HT1080 (cell line): ENCODE measurements at regions not wholly inside any gene's neighbourhood (a gene's known extent, or its start where the extent isn't known, plus 50 kb on each side); places are given as distances from the start of the nearest gene placed in this dataset.

Source experiments
- DNase-seq: peaks from one replicate; pipeline ENCODE4 v3.0.0-alpha.2; 2015; ENCODE audit warnings: low read depth

DNA sequence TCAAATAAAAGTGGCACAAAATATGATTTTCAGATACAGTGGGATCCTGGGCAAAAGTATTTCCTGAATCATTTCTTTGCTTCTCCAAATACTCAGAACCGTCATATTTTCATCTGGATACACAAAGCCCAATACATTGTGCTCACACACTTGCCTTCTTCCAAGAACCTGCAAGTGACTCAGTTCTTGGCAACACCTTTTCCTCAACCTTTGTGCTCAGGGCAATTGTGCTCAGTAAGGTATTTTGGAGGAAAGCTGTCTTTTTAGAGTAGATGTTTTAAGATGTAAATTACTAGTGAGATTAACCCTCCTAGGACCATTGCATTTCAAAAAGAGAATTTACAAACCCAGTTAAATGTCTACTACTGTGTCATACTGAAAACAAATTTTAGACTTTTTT is 233.5 kb downstream of the EFNB2 start:
- DNase-seq = no peak

DNA sequence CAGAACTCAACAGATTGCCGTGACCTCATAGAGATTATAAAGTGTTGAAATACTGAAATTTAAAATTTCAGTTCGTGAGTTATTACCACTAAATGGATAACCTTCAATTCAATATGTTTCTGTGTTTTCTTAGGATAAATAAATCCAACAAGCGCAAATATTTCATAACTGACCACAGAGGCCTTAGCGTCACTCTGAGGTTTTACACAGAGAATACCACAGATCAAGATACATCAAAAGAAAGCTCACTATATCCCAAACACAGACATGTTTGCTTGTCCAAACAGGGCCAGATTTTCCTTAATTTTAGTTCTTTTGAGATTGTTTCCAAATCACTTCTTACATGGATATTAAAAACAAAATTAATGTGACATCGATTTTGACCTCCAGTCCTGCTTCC is 235.8 kb downstream of the EFNB2 start:
- DNase-seq = no peak

DNA sequence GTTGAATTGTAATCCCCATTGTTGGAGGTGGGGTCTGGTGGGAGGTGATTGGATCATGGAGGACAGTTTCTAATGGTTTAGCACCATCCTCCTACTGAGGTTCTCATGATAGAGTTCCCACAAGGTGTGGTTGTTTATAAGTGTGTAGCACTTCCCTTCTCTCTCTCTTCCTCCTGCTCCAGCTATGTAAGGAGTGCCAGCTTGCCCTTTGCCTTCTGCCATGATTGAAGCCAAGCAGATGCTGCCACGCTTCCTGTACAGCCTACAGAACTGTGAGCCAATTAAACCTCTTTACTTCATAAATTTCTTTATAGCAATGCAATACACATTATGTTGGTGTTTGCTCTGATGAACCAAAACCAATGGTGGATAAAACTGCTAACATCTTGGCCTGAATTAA is 238.2 kb downstream of the EFNB2 start:
- DNase-seq = no peak

DNA sequence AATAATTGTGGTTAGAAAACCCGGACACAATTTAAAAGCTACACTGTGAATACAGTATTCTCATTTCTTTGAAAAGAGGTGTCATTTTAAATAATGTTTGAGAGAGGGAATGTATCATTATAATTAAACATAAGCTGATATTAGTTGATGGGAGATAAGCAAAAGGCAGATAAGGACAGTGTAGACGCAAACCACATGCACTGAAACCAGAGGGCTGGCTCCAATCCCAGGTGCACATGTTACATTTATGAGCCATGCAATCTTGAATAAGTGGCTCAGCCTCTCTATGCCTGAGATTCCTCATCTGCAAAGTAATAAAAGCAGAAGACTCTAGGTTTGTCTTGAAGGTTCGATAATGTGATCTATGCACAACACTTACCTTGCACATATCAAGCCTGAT is 238.7 kb downstream of the EFNB2 start:
- no peak for DNase-seq

DNA sequence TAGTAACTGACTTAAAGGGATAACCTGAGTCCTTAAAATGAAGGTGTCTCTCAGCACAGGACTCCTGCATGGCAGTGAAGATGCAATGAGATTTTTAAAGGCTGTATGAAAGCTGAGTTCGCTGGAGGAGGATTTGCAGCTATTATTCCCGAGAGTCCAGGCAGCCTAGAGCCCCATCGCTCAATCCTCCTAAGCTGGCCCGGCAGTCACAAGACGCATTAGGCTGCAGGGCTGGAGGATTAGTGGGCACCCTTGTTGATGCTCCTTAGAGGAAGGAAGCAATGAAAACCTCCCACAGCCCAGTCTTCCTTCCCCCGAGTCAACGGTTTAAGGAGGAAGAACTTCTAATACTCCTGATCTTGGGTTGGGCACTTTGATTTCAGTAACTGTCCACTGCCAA is 239.5 kb downstream of the EFNB2 start:
- no peak for DNase-seq

DNA sequence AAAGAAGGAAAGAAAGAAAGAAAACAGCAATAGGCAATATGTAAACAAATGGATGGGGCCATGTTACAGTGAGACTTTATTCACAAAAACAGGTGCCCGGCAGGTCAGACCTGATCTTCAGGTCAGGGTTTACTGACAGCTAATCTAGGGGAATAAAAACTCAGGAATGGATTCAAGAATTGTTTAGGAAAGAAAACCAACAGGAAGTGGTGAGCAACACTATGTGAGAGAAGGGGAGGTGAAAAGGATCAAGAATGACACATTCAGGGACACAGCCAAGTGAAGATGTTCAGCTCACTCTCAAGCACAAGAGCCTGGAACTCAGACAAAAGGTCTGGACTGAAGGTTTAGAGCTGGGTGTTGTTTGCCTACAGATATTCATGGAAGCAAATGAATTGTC is 244.5 kb downstream of the EFNB2 start:
- peak; percentile 78 for DNase-seq

DNA sequence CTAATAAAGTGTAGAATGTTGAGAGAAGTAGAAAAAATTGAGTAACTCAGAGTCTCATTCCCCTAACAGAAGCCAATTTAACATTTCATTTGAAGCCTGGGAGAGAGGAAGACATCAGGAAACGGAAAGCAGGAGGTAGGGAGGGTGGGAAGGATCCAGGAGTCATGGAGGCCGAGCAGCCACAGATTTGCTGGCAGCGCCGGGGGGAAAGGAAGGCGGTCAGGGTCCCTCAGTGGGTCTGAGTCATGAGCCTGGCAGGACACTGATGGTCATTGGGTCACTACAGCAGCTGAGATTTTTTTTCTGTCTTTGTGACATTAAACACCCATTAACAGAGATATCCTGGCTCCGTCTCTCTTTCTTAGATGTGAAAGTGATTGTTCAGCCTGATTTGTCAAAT is 248.1 kb downstream of the EFNB2 start:
- no peak for DNase-seq

DNA sequence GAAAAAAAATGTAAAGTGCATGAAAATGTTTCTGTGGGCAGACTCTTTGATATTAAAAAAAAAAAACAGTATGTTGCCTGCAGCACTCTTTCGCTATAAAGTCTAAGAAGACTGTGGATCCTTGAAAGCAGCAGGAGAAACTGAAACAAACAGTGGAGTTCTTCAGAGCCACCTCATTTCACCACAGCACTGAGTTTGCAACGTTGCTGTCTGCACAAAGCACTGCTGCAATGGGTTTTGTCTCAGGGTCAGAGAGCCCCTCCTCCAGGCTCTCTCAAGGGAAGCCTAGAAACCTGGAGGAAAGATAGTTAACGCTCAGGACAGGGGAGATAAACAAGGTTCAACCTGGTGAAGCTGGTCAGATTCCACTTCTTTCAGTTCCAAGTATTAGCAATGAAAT is 248.7 kb downstream of the EFNB2 start:
- no peak for DNase-seq

DNA sequence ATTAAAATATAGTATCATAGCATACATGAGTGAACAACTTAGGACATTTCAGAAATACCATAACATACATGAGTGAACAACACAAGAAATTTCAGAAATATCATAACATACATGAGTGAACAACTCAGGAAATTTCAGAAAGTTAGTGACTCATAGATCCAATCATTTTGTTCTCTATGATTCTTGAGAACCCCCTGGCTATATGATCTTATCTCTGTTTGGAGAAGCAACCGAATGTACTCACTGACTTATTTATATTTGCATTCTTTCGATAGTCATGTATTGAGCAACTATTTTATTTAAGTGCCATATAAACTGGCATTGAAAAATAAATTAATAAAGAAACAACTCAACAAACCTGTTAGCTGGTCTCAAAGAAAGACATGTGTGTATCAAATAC is 251.1 kb downstream of the EFNB2 start:
- DNase-seq = no peak

DNA sequence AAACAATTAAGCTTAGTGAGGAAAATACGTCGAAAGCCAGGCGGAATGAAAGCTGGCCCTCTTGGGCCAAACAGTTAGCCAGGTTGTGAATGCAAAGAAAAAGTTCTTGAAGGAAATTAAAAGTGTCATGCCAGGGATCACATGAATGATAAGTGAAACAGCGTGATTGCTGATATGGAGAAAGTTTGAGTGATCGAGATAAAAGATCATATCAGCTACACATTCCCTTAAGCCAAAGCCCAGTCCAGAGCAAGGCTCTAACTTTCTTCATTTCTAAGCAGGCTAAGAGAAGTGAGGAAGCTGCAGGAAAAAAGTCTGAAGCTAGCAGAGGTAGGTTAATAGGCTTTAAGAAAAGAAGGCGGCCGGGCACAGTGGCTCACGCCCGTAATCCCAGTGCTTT is 254.0 kb downstream of the EFNB2 start:
- DNase-seq = no peak

DNA sequence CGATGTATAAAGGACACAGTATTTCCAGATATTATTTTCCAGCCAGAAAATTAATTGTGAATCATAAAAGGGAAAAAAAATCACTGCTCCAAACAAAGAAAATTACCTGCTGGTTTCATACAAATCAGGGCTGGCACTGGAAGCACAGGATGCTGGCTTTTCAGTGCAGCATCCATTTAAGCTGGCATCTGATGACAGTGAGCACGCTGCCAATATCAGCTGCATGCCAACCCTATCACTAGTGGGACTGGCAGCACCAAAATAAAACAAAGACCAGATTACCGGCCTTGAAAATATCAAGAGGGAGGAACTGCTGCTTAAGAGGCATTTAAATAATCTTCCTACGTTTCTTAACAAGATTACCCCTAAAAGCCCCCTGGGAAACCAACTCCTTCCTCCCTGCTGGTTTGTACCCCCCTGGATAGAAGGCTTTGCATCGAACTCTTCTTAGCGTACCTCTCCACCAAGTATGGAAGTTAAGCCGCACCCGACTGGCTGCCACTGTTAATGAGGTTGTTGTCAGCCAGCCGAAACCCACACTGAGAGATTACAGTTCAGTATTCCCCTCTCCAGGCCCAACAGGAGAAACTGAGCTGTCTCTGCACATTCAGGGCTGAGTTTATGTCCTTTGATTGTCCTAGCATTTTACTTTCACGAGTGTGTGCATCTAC is 257.8 kb downstream of the EFNB2 start:
- DNase-seq = no peak

DNA sequence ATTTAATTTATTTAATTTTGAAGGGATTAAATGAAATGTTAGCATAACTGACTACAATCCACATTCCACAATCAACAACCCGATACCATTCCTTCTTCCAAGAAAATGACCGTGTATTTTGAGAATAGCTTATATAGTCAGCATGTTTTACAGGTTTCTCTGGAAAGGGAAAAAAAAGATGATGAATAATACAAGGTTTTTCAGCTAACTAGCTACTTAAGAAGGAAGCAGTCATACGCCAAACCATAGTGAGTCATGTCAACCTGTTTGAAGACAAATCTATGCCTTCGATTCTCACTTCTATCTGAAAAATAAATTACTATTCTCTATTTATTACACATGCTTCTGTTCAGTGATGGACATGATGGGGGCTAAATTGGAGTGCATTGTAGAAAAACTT is 258.6 kb downstream of the EFNB2 start:
- DNase-seq = peak; percentile 41

DNA sequence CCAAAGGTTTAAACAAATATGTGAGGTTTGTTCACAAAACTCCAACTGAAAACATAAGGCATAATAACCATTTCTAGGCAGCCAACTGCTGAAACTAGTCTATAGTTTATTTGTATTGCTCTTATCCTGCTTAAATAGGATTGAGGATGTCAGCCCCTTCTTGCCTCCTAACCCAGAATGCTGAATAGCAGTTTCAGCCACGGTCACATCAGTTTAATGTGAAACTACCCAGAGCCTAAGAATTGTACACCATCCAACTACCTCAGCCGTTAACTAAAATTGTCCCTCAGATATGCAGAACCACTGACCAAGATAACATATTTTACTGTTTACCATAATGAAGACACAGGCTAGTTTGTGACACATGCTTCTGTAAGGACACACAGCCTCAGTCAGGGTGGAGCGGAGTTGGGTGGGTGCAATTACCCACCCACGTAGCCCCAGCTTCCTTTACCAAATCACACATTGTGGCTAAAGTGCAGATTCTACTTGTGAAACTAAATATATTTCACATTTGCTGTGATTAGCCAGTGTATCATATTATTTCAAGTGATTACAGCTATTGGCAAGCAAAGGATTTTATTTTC is 259.9 kb downstream of the EFNB2 start:
- DNase-seq = no peak

DNA sequence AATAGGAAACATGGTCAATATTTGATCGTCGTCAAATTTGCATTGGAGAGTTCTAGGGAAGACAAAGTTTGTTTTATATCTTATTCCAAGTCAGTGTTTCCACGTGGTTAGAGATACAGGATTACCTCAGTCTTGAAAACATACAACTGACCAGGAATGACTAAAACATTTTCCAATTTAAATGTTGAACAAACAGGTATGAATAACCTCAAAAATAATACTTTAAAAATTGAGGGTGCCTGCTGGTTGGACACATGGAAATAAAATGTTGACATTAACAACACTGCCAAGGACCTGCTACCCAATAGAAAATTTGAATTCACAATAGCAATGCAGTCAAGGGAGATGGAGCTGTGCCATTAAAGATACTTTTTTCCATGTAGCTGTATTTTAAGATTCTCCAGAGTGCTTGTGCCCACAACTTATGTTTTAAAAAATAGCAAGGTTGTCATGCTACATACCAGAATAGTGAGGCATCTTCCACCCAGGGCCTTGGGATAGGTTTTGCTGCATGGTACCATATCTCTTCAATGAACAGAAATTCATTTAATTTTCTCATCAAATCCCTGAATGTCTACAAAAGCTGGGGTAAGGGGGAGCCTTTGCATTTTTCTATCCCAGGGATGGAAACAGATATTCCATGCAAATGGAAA is 260.8 kb downstream of the EFNB2 start:
- DNase-seq = no peak

DNA sequence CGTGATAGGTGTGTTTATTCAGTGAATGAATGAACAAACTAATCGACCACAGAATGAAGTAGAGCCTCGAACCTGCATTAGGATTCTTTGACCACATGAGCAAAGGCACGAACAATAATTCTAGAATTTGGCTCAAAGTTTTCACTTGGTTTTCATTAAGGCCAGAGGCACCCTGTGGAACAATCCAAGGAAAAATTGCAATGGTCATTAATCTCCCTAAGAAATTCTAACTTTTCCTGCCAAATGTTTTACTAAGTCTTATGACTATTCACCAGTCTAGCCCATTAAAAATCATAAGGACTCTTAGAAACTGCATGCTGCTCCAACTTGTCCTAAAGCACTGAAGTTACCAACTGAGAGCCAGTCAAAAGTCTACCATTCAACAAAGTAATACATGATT is 271.7 kb downstream of the EFNB2 start:
- no peak for DNase-seq

DNA sequence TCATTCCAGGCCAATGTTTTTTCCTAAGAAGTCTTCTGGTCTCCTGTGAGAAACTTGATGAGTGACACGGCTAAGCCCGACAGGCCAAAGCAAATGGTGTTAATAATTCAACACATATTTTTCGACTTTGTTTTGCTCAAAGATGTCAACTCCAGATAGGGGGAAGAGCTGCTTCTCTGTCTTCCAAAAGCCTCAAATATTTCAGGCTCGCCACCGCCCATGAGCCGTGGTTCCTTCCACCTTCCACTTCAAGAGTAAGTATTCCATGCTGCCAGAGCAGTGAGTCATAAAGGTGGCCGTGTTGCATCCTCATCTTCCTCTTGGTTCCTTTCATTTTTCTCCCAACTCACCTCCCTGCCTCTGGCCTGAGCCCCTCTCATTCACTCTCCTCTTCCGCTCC is 272.6 kb downstream of the EFNB2 start:
- no peak for DNase-seq

DNA sequence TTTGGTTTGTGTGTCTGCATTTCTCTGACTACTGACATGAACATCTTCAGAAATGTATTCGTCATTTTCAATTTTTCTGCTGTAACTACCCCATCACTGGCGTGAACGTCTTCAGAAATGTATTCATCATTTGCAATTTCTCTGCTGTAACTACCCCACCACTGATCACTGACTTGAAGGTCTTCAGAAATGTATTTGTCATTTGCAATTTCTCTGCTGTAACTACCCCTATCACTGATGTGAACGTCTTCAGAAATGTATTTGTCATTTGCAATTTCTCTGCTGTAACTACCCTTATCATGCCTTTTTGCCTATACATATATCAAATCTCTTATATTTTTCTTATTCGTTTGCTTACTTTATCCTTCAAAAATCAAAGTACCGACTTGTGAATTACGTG is 274.0 kb downstream of the EFNB2 start:
- no peak for DNase-seq

DNA sequence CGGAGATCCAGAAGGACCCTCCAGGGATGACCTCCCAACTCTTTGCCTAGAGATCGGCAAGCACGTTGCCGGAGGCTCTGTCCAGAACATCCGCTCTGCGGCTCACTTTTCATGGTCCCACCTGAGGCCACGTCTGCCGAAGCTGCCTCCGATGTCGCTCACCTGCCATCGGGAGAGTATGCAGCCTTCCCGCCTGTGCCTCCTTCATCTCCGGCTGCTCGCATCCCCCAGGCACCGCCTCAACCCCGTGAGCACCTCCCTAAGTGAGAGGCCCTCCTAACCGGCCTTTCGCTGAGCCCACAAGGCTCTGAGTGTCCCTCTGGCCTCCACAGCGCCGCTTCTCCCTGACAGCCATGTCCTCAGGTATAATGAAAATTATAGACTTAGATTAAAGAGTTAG is 275.1 kb downstream of the EFNB2 start:
- DNase-seq = no peak

DNA sequence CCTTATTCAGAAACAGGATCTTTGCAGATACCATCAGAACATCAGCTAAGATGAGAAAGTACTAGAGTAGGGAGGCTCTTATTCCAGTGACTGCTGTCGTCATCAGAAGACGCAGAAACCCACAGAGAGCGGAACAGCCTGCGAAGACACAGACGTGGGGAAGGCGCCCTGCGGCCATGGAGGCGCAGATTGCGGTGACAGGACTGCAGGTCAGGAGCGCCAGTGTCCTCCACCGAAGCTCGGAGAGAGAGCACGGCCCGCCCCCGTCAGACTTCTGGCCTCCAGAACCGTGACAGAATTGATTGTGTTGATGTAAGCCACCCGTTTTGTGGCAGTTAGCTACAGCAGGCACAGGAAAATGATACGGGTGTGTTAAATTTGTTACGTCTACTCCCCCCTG is 275.5 kb downstream of the EFNB2 start:
- no peak for DNase-seq

DNA sequence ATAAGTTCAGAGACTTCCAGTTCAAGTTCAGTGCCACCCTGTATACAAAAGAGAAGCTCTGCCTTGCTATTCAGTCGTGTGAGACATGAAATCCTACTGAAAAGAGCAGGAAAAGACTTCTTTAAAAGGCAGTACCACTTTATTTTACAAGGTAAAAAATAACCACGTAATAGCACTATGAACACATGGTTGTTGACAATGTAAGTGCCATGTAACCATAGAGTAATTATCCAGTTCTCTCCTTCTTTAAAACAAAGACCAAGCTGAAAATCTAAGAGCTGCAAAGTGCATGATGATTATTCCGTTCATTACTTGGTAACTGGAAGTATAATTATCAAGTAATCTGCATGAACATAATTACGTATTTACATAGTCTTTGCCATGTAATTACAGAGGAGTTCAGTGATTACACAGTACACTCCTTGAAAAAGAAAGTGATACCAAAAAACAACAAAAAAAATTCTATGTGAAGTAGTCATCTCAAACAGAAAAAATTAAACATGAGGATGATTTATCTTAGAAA is 288.7 kb downstream of the EFNB2 start:
- DNase-seq = peak; percentile 10

DNA sequence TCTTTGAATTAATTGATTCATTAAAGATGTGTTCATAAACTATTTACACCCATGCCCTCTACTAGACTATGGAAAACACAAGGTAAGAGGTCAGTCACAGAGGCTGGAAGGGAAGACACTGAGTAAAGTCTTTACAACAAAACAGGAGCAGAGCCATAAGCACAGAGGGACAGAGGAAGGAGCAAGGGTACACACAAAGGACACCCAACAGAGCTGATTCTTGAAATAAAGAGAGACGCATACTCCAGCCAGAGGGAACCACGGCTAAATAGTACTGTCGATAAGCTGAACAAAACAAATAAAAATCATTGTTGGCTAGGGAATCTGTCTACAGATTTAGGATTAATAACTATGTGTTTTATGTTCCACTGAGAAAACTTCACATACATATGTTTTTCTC is 289.2 kb downstream of the EFNB2 start:
- DNase-seq = no peak

DNA sequence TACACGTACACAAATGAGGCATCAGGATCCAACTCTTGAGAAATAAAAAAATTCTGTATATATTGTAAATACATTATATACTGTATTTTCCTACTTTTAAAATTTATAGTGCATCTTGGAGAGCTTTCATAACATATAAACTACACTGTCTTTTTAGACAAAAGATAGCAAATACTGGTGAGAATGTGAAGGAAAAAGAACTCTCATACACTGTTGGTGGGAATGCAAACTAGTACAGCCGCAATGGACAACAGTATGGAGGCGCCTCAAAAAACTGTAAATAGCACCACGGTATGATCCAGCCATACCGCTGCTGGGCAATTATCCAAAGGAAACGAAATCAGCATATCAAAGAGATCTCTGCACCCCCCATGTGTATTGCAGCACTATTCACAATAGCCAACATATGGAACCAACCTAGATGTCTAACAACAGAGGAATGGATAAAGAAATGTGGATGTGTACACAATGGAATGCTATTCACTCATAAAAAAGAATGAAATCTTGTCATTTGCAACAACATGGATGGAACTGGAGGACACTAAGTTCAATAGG is 292.4 kb downstream of the EFNB2 start:
- no peak for DNase-seq
